ENCODE measurements at regions not wholly inside any gene's neighbourhood (a gene's known extent, or its start where the extent isn't known, plus 50 kb on each side); places are given as distances from the start of the nearest gene placed in this dataset.

DNA sequence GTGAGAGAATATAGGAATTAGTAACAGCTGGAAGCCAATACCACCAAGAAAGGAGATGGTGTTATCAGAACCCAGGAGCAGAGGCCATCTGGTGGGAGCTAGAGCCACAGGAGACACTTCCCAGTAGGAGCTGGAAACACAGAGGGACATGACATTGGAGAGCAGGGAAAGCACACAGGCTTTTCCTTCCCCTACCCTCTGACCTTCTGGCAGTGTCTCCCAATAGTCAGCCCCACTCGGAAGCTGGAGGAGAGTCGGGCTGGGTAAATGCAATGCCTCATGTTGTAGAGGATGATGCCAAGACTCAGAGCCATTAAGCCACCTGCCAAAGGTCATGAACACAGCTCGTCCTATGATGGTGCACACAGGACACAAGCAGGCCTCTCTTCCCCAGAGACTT is 538.5 kb downstream of the BCL11B start:
- no peak for DNase-seq (ENCODE audit: low read depth in 2 of 2)

DNA sequence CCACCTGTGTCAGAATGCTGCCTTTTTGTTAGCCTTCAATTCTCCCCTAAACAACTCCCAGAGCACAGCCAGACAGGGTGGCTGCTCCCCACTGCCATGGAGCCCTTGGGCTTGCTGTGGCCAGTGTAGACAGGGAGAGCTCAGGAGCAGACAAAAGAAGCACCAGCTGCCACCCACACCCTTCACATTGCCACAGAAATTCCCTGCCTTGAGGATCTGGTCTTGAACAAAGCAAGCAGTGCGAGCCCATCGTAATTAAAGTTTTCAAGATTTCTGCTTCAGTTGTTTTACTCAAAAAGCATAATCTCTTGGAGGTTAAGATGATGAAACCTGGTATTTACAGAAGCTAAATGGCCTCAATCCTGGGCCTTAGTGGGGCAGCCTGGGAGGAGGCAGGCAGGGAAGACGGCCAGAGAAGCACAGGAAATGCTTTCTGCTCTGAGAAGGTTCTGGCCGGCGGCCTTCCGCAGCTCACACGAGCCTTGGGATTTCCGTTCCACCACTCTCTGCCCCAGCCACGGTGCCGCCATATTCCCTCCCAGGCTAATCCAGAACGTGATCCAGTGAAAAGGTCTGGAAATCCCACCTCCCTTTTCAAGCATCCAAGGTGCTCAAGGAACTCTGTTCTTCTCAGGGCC is 535.2 kb downstream of the BCL11B start:
- DNase-seq (ENCODE audit: low read depth in 2 of 2): no peak

DNA sequence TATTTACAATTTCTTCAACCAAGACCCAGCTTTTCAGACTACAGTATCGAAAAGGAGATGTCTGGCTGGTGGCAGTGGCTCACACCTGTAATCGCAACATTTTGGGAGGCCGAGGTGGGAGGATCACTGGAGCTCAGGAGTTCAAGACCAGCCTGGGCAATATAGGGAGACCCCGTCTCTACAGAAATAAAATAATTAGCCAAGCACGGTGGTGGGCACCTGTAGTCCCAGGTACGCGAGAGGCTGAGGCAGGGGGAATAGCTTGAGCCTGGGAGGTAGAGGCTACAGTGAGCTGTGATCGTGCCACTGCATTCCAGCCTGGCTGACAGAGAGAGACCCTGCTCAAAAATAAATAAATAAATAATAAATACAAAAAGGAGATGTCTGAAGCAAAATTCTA is 530.5 kb downstream of the BCL11B start:
- DNase-seq (ENCODE audit: low read depth in 2 of 2): no peak

DNA sequence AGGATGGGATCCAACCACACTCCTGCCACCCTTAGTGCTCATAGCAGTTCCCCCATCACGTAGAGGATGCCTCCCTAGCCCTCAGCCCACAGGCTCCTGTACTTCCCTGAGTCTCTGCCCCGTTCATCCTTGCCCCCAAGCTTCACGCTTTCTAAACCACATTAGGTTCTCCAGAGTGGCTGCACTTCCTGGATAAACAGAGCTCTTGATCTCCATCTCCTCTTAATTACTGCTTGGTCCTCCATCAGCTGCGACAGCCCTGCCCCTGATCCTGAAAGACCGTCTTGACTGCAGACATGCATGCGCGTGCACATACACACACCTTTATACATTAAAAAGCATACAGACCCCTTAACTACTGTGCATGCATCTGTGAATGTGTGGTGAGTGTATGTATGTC is 530.0 kb downstream of the BCL11B start:
- no peak for DNase-seq (ENCODE audit: low read depth in 2 of 2)

GRCh38 chr14:98743536-98743935 is 528.5 kb downstream of the BCL11B start:
- DNase-seq (ENCODE audit: low read depth in 2 of 2): no peak

DNA sequence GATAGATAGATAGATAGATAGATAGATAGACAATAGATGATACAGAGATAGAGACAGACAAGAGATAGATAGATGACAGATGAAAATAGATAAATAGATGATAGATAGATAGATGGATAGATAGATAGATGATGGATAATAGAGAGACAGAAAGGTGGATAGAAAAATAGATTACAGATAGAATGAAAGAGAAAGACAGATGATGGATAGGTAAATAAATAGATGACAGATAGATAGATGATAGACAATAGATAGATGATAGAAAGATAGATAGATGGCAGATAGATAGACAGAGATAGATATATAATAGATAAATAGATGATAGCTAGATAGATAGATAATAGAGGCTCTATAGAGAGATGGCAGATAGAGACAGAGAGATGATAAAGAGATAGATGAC is 523.0 kb downstream of the BCL11B start:
- DNase-seq (ENCODE audit: low read depth in 2 of 2): no peak

- DNase-seq (ENCODE audit: low read depth in 2 of 2): no peak
These were observed 520.9 kb downstream of the BCL11B start for GRCh38 chr14:98751110-98751509.

DNA sequence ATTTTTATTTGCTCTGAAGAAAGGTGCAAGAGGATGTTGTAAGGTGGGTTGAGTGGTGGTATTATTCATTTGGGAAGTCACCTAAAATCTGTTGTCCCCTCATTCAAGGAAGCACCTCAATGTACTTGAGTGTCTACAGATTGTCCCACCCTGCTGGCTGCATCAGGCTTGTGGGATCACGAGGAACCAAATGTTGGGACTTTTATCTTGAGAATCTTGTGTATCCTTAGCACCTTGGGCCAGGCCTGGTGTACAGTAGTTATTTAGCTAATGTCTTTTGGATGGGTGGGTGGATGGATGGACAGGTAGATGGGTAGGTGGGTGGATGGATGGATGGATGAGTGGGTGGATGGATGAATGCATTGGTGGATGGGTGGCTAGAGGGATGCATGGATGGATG is 519.3 kb downstream of the BCL11B start:
- DNase-seq (ENCODE audit: low read depth in 2 of 2): no peak

- no peak for DNase-seq (ENCODE audit: low read depth in 2 of 2)
These were observed 517.5 kb downstream of the BCL11B start for GRCh38 chr14:98754343-98755020.

DNA sequence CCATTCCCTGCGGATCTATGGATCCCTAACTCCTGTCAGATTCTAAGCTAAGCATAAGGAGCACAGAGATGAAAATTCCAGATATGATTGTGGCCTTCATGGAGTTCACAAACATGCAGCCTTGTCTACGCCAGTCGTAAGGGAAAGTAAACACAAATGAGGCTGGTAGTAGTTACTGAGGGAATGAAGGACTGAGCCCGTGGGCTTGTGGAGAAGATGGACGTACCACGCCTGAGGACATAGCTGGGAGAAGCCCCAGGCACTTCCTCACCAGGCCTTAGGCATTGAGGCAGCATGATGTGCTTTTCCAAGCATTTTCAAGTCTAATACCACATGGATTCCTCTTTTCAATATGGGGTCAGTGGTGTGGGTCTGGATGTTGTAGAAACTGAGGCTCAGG is 515.2 kb downstream of the BCL11B start:
- no peak for DNase-seq (ENCODE audit: low read depth in 2 of 2)

DNA sequence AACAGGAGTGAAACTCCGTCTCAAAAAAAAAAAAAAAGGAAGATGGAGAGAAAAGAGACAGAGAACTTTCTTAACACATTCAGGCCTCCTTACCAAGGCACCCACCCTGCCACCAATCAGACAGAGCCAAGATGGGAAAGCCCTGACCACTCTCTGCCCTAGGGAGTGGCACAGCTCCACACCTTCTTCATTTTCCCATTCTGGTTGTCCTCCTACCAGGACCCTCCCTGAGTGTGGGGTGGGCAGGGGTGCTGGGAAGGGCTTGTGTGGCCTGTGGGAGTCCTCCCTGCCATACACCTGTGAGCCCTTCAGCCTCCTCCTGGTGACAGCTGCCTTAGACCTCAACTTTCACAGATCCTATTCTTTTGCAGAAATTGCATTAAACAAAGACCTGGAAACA is 513.6 kb downstream of the BCL11B start:
- DNase-seq (ENCODE audit: low read depth in 2 of 2): no peak

DNA sequence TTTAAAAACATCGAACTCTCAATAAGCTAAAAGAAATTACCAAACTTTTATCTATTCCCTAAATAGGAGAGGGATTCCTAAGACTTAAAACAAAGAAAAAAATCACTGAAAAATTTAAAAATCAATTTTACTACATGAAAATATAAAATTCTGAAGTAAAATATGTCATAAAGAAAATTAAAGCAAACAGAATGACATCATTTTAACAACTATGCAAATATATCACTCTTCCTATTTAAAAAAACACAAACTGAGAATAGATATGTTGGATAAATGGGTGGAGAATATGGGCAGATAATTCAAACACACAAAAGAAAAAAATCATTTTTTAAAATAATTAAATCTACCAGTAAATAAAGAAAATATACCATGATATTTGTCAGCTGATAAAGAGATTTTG is 510.0 kb downstream of the BCL11B start:
- no peak for DNase-seq (ENCODE audit: low read depth in 2 of 2)

DNA sequence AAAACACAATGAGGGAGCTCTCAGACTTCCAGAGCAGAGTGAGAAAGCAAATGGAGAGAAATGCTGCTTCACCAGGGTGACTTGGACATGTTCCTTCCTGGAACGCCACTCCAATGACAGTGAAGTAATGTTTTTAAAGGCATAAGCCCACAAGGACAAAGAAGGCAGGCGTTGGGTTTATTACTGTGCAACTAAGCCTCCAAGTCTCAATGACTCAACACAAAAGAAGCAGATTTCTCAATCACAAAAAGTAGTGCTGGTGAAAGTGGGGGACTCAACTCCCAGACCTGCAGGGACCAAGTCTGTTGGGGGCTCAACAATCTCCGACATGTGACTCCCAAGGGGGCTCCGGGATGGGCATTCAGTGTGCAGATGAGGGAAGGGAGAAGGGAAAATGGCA is 505.2 kb downstream of the BCL11B start:
- DNase-seq (ENCODE audit: low read depth in 2 of 2): no peak

DNA sequence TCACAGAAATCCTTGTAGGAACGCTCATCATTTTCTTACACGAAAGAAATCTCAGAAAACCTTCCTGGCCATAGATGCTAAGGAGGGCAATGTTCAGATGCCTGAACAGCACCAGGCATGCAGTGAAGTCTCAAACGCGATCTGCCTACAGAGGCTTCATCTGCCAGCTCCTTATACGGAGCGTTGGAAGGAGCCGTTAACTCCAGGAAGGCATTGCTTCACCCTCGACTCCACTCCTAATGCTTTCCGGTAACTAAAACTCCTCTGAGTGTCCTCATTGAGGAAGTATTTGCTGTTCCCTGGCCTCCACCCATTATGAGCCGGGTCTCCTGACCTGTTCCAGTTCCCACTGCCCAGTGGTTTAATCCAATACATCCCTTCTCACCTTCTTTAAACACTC is 502.7 kb downstream of the BCL11B start:
- DNase-seq (ENCODE audit: low read depth in 2 of 2): no peak

DNA sequence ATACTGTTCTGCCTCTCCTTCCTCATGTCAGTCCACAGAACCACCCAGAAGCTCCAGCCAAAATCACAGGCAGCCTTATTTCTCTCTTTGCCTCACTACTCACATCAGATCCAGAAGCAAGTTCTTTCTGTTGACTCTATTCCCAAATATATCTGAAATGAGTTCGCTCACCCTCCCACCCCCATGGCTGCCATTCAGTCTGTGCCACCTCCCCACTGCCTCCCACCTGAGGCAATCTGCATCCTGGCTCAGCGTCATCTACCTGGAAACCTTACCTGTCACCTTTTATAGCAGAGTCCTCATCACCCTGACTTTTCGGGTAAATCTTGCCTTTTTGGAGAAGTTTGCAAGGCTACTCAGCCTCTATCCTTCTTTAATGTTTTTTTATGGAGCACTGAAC is 501.8 kb downstream of the BCL11B start:
- no peak for DNase-seq (ENCODE audit: low read depth in 2 of 2)

DNA sequence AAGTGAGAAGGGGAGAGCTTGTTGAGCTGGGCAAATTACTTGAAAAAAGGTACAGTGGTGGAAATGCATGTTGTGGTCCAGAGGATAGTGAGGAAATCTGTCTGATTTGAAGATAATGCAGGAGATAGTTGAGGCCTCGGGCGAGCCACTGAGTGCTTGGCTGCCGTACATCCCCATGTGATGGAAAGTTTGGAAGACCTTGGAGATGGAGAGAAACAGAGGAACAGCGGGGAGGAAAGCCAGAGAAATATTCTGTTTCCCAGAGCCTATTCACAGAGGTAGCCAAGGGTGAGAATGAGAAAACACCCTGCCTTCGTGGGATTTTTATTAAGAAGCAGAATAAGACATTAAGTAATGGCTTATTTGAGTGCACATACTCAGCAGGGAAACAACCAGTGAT is 498.2 kb downstream of the BCL11B start:
- no peak for DNase-seq (ENCODE audit: low read depth in 2 of 2)

DNA sequence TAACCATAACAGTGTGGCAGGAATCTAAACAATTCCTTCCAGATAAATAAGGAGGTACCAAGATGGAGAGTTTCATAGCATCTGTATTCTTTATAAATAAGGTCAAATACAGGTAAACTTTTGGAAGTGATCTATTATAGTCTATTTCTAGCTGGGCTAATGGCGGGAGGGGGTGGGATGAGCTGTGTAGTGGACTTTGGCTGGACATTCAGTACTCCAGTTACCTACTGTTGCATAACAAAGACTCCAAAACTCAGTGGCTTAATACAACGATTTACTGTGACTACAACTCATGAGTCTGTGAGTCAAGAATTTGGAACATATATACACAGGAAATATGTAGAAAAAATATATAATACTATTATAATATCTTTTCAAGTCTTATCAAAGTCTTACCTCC is 496.1 kb downstream of the BCL11B start:
- DNase-seq (ENCODE audit: low read depth in 2 of 2): no peak

DNA sequence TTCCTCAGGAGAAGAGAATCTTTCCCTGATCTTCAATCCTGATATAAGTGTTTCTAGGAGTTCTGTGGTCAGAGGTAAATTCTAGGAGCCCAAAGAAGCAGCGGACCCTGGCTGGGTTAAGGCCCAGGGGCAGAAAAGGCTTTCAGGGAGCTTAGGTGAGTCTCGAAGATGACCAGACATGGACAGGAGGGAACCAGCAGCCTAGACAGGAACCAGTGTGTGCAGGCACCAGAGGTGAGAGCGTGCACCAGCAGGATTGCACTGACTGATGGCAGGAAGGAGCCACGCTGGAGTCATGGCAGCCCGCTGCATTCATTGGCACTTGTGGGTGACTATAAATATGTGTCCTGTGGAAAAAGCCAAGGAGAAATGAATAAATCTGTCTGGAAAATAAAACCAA is 489.9 kb downstream of the BCL11B start:
- DNase-seq (ENCODE audit: low read depth in 2 of 2): no peak

- no peak for DNase-seq (ENCODE audit: low read depth in 2 of 2)
These were observed 486.4 kb downstream of the BCL11B start for GRCh38 chr14:98785578-98785977.

DNA sequence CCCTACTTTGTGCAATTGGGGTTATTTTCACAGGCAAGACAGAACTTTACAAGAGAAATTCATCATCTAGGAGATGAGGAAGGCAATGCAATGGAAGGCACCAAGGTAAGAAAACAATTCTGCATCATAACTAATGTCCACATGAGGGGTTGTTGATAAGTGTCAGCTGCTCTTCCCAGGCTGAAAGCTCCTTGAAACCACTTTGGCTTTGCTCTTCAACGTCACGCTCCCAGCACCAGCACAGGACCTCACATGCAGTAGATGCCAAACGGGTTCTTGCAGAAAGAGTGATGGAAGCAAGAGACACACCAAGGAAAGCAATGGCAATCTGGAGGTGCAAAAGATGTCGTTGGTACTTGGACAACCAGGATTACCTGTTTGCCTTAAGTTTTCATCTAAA is 485.5 kb downstream of the BCL11B start:
- no peak for DNase-seq (ENCODE audit: low read depth in 2 of 2)

DNA sequence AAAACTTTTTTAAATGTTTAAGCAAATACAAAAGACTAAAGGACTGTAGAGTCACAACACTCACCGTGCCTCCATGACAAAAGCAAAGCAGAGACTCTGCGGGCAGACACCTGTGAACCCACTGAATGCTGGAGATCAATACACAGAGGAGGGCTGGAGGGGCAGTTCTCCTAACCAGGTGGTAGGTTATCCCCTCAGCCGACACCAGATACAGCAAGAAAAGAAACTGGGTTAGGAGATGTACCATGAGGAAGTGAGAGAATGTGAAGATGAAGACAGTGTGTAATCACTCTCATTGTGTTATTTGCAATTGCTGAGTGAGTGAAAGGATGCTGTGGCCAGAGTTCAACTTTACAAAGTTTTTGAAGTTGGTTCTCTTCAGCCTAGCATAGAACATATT is 480.3 kb downstream of the BCL11B start:
- DNase-seq (ENCODE audit: low read depth in 2 of 2): no peak

DNA sequence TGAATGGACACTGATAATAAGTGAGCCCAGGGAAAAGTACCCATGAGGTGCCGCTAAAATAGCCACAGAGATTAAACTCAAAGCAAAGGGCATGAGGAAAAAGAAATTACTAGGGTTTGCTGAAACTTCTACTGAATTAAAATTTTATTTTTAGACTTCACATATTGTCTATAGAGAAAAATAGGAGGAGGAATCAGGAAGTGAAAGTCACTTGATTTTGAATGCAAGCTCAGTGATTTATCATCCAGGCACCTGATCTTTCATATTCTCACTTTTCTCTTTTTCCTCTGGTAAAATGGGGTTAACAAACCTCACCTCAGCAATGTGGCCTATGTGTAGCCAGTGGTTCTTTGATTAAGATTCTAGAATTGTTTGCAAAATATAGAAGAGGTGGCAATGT is 479.8 kb downstream of the BCL11B start:
- no peak for DNase-seq (ENCODE audit: low read depth in 2 of 2)

GRCh38 chr14:98798099-98798498 is 473.9 kb downstream of the BCL11B start:
- no peak for DNase-seq (ENCODE audit: low read depth in 2 of 2)

GRCh38 chr14:98799891-98800290 is 472.1 kb downstream of the BCL11B start:
- no peak for DNase-seq (ENCODE audit: low read depth in 2 of 2)

All from stimulated activated CD8-positive, alpha-beta memory T cell treated with anti-CD3 and anti-CD28 coated beads, Interleukin-2, amount 100 ng/mL, for 1 hour (primary cell).